ENCODE measurements at regions not wholly inside any gene's neighbourhood (a gene's known extent, or its start where the extent isn't known, plus 50 kb on each side); places are given as distances from the start of the nearest gene placed in this dataset.

GRCh38 chr6:170210026-170210390 lies 80.9 kb downstream of the DLL1 start:
- H3K27ac Mint-ChIP-seq = no peak overlapping the region
- H3K36me3 Mint-ChIP-seq (ENCODE audit: low read depth) = peaks cover 4% of the 10 kb centered on the region
- POLR2A ChIA-PET = no interaction called here
- peak; percentile 1 for DNase-seq
- peaks cover 19% of the 10 kb centered on the region for H3K9me3 Mint-ChIP-seq
- no peaks in the 10 kb centered on the region for H3K27me3 Mint-ChIP-seq
- CTCF ChIA-PET = no interaction called here
- H3K4me3 Mint-ChIP-seq = no peak overlapping the region
- no peaks in the 10 kb centered on the region for H3K4me1 Mint-ChIP-seq

- H3K27ac Mint-ChIP-seq = no peak overlapping the region
- DNase-seq = peak; percentile 2
- peaks cover 4% of the 10 kb centered on the region for H3K36me3 Mint-ChIP-seq (ENCODE audit: low read depth)
- H3K27me3 Mint-ChIP-seq = no peaks in the 10 kb centered on the region
- H3K4me3 Mint-ChIP-seq = no peak overlapping the region
- peaks cover 21% of the 10 kb centered on the region for H3K9me3 Mint-ChIP-seq
- ChIA-PET POLR2A (no interaction called here), CTCF (no interaction called here)
- H3K4me1 Mint-ChIP-seq = no peaks in the 10 kb centered on the region
Measured at GRCh38 chr6:170209354-170210025, 81.4 kb downstream of the DLL1 start.

- no peaks in the 10 kb centered on the region for H3K4me1 Mint-ChIP-seq
- ChIA-PET POLR2A (no interaction called here), CTCF (no interaction called here)
- peak; percentile 2 for DNase-seq
- no peaks in the 10 kb centered on the region for H3K36me3 Mint-ChIP-seq (ENCODE audit: low read depth)
- H3K27me3 Mint-ChIP-seq = no peaks in the 10 kb centered on the region
- peaks cover 23% of the 10 kb centered on the region for H3K9me3 Mint-ChIP-seq
- H3K27ac Mint-ChIP-seq = no peak overlapping the region
- no peak overlapping the region for H3K4me3 Mint-ChIP-seq
Measured at GRCh38 chr6:170208651-170209353, 82.1 kb downstream of the DLL1 start.

- Mint-ChIP-seq H3K4me1 (no peaks in the 10 kb centered on the region), H3K27ac (no peak overlapping the region), H3K36me3 (ENCODE audit: low read depth) (no peaks in the 10 kb centered on the region), H3K9me3 (peaks cover 18% of the 10 kb centered on the region), H3K4me3 (no peak overlapping the region), H3K27me3 (no peaks in the 10 kb centered on the region)
- no peak for DNase-seq
- ChIA-PET POLR2A (no interaction called here), CTCF (no interaction called here)
Measured at GRCh38 chr6:170208182-170208601, 82.7 kb downstream of the DLL1 start.

GRCh38 chr6:170207586-170208181 lies 83.2 kb downstream of the DLL1 start:
- POLR2A ChIA-PET = no interaction called here
- peaks cover 21% of the 10 kb centered on the region for H3K9me3 Mint-ChIP-seq
- peak; percentile 3 for DNase-seq
- no peak overlapping the region for H3K27ac Mint-ChIP-seq
- CTCF ChIA-PET = no interaction called here
- no peaks in the 10 kb centered on the region for H3K4me1 Mint-ChIP-seq
- H3K36me3 Mint-ChIP-seq (ENCODE audit: low read depth) = no peaks in the 10 kb centered on the region
- H3K4me3 Mint-ChIP-seq = no peak overlapping the region
- no peaks in the 10 kb centered on the region for H3K27me3 Mint-ChIP-seq

- H3K27ac Mint-ChIP-seq = no peak overlapping the region
- H3K4me3 Mint-ChIP-seq = no peak overlapping the region
- no peaks in the 10 kb centered on the region for H3K36me3 Mint-ChIP-seq (ENCODE audit: low read depth)
- peak; percentile 3 for DNase-seq
- CTCF ChIA-PET = no interaction called here
- H3K9me3 Mint-ChIP-seq = peaks cover 21% of the 10 kb centered on the region
- no peaks in the 10 kb centered on the region for H3K27me3 Mint-ChIP-seq
- POLR2A ChIA-PET = no interaction called here
- no peaks in the 10 kb centered on the region for H3K4me1 Mint-ChIP-seq
Measured at GRCh38 chr6:170206851-170207431, 83.9 kb downstream of the DLL1 start.

- Mint-ChIP-seq H3K4me3 (no peak overlapping the region), H3K9me3 (peaks cover 21% of the 10 kb centered on the region), H3K4me1 (no peaks in the 10 kb centered on the region), H3K27ac (no peak overlapping the region), H3K36me3 (ENCODE audit: low read depth) (no peaks in the 10 kb centered on the region), H3K27me3 (no peaks in the 10 kb centered on the region)
- DNase-seq = peak; percentile 3
- POLR2A ChIA-PET = no interaction called here
- CTCF ChIA-PET = no interaction called here
Measured at GRCh38 chr6:170206317-170206621, 84.6 kb downstream of the DLL1 start.

GRCh38 chr6:170205534-170206316 lies 85.2 kb downstream of the DLL1 start:
- peaks cover 21% of the 10 kb centered on the region for H3K9me3 Mint-ChIP-seq
- H3K27ac Mint-ChIP-seq = no peak overlapping the region
- H3K27me3 Mint-ChIP-seq = no peaks in the 10 kb centered on the region
- ChIA-PET POLR2A (no interaction called here), CTCF (interaction anchor here (0.6 kb wide), 1 partner anchor 176 kb away, joined by 3 read pairs; no protein-coding TSS in a partner anchor)
- H3K4me1 Mint-ChIP-seq = no peaks in the 10 kb centered on the region
- peak; percentile 2 for DNase-seq
- no peaks in the 10 kb centered on the region for H3K36me3 Mint-ChIP-seq (ENCODE audit: low read depth)
- no peak overlapping the region for H3K4me3 Mint-ChIP-seq

- no peaks in the 10 kb centered on the region for H3K36me3 Mint-ChIP-seq (ENCODE audit: low read depth)
- H3K4me1 Mint-ChIP-seq = no peaks in the 10 kb centered on the region
- no peaks in the 10 kb centered on the region for H3K27me3 Mint-ChIP-seq
- no peak overlapping the region for H3K27ac Mint-ChIP-seq
- no peak overlapping the region for H3K4me3 Mint-ChIP-seq
- peaks cover 21% of the 10 kb centered on the region for H3K9me3 Mint-ChIP-seq
- DNase-seq = peak; percentile 2
- CTCF ChIA-PET = no interaction called here
- POLR2A ChIA-PET = no interaction called here
Measured at GRCh38 chr6:170205126-170205525, 85.8 kb downstream of the DLL1 start.

- no peaks in the 10 kb centered on the region for H3K4me1 Mint-ChIP-seq
- DNase-seq = peak; percentile 1
- no peaks in the 10 kb centered on the region for H3K27me3 Mint-ChIP-seq
- H3K4me3 Mint-ChIP-seq = no peak overlapping the region
- ChIA-PET CTCF (no interaction called here), POLR2A (no interaction called here)
- H3K27ac Mint-ChIP-seq = no peak overlapping the region
- no peaks in the 10 kb centered on the region for H3K36me3 Mint-ChIP-seq (ENCODE audit: low read depth)
- H3K9me3 Mint-ChIP-seq = peaks cover 21% of the 10 kb centered on the region
Measured at GRCh38 chr6:170203212-170203611, 87.7 kb downstream of the DLL1 start.

GRCh38 chr6:170202416-170203135 lies 88.3 kb downstream of the DLL1 start:
- ChIA-PET POLR2A (no interaction called here), CTCF (no interaction called here)
- H3K4me3 Mint-ChIP-seq = no peak overlapping the region
- H3K36me3 Mint-ChIP-seq (ENCODE audit: low read depth) = no peaks in the 10 kb centered on the region
- no peaks in the 10 kb centered on the region for H3K4me1 Mint-ChIP-seq
- peak; percentile 3 for DNase-seq
- peaks cover 2% of the 10 kb centered on the region for H3K27me3 Mint-ChIP-seq
- no peak overlapping the region for H3K27ac Mint-ChIP-seq
- H3K9me3 Mint-ChIP-seq = peaks cover 21% of the 10 kb centered on the region

- ChIA-PET CTCF (interaction anchor here (0.7 kb wide), 1 partner anchor 49 kb away, joined by 3 read pairs; no protein-coding TSS in a partner anchor), POLR2A (no interaction called here)
- Mint-ChIP-seq H3K4me3 (no peak overlapping the region), H3K36me3 (ENCODE audit: low read depth) (no peaks in the 10 kb centered on the region), H3K4me1 (no peaks in the 10 kb centered on the region), H3K27ac (no peak overlapping the region), H3K27me3 (peaks cover 4% of the 10 kb centered on the region), H3K9me3 (peaks cover 27% of the 10 kb centered on the region)
- DNase-seq = peak; percentile 2
Measured at GRCh38 chr6:170201361-170201760, 89.5 kb downstream of the DLL1 start.

Data from activated CD4-positive, alpha-beta T cell treated with anti-CD3 and anti-CD28 coated beads, Interleukin-2, amount 10 ng/mL, durations not matched to agents 7 days and 5 days (primary cell).